ENCODE measurements at regions not wholly inside any gene's neighbourhood (a gene's known extent, or its start where the extent isn't known, plus 50 kb on each side); places are given as distances from the start of the nearest gene placed in this dataset.

DNA sequence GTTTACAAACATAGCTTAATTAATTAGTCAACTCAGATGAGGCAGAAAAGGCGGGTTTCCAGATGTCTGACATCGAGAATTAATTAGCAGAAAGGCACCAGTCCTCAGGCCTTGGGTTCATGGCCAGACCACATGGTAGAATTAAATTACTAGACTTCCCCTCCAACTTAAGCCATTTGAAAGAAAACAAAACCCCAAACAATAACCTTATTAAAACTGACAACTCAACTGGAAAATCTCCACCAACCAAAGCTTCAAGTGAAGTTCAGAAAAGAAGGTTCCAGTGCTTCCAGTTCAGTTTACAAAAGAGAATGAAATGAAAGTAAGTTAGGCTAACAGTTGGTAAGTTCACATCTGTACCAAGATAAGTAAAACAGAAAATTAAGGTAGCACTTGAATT lies 349.5 kb downstream of the GRIN2B start:
- CTCF ChIA-PET = no interaction called here
- DNase-seq (ENCODE audit: low read depth, low spot score) = no peak
- POLR2A ChIA-PET = no interaction called here
- no peak overlapping the region for H3K4me3 ChIP-seq (ENCODE audit: low read depth, low read length)
- TF ChIP-seq, protein P1, sequence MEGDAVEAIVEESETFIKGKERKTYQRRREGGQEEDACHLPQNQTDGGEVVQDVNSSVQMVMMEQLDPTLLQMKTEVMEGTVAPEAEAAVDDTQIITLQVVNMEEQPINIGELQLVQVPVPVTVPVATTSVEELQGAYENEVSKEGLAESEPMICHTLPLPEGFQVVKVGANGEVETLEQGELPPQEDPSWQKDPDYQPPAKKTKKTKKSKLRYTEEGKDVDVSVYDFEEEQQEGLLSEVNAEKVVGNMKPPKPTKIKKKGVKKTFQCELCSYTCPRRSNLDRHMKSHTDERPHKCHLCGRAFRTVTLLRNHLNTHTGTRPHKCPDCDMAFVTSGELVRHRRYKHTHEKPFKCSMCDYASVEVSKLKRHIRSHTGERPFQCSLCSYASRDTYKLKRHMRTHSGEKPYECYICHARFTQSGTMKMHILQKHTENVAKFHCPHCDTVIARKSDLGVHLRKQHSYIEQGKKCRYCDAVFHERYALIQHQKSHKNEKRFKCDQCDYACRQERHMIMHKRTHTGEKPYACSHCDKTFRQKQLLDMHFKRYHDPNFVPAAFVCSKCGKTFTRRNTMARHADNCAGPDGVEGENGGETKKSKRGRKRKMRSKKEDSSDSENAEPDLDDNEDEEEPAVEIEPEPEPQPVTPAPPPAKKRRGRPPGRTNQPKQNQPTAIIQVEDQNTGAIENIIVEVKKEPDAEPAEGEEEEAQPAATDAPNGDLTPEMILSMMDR (IDR thresholded peaks at IDR 0.05; ENCODE audit: insufficient read depth, low read length, missing control alignments) = no peak

DNA sequence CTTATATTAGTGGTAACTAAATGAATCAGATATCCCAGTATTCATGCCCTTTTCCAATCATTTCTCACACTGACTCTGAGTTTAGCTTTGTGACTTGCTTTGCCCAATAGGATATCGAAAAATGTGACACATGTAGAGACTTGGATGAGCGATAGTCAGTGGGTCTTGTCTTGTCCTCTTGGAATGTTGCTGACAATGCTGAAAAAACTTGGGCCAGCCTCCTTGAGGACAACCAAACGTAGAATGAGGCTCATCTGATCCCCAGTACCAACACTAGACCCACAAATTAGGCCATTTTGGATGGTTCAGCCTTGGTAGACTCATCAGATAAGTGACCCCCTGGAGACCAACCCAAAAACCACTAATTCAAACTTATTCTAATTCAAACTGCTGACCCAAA lies 351.0 kb downstream of the GRIN2B start:
- CTCF ChIA-PET = no interaction called here
- POLR2A ChIA-PET = no interaction called here
- TF ChIP-seq, protein P1 (IDR thresholded peaks at IDR 0.05; ENCODE audit: insufficient read depth, low read length, missing control alignments) = no peak
- H3K4me3 ChIP-seq (ENCODE audit: low read depth, low read length) = no peak overlapping the region
- no peak for DNase-seq (ENCODE audit: low read depth, low spot score)

DNA sequence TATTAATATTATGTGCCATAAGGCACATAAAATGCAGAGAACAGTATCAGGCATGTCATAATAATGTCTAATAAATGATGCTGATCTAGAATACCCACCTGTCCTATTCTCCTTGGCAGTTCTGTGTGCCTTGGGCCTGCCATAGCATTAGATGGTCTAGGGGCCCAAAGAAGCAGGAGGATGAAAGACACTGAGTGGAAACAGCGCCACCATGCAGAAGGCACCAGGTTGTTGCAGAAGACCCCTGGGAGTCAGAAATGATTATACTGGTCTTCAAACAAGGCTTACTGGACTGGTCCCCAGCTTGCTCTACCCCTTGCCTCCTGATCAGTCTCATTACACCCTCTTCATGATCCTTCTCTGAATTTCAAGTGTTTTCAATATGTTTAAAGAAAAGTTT lies 353.3 kb downstream of the GRIN2B start:
- CTCF ChIA-PET = no interaction called here

DNA sequence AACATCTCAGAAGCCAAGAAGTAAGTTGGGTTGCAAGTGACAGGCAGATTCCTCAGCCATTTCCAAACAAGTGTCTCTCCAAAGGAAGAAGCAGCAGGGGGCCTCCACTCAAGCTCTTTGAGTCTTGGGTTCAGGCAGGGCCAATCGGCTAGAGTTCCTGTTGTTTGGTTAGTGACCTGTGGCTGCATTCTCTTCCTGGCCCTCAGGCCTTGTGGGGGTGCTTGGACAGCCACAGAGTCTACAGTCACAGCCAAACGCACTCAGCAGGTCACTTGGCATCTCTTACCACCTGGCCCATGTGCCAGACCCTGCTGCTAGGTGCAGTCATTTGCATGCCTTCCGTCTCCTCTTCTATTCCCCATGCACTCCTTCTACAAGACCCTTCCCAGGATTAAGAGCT lies 353.9 kb downstream of the GRIN2B start:
- no peak for DNase-seq (ENCODE audit: low read depth, low spot score)
- no peak overlapping the region for H3K4me3 ChIP-seq (ENCODE audit: low read depth, low read length)
- CTCF ChIA-PET = no interaction called here
- POLR2A ChIA-PET = no interaction called here
- TF ChIP-seq, protein P1 (IDR thresholded peaks at IDR 0.05; ENCODE audit: insufficient read depth, low read length, missing control alignments) = no peak

More for the DNA sequence above, 353.3 kb downstream of the GRIN2B start:
- no peak for DNase-seq (ENCODE audit: low read depth, low spot score)
- POLR2A ChIA-PET = no interaction called here
- TF ChIP-seq, protein P1 (IDR thresholded peaks at IDR 0.05; ENCODE audit: insufficient read depth, low read length, missing control alignments) = no peak
- H3K4me3 ChIP-seq (ENCODE audit: low read depth, low read length) = no peak overlapping the region

DNA sequence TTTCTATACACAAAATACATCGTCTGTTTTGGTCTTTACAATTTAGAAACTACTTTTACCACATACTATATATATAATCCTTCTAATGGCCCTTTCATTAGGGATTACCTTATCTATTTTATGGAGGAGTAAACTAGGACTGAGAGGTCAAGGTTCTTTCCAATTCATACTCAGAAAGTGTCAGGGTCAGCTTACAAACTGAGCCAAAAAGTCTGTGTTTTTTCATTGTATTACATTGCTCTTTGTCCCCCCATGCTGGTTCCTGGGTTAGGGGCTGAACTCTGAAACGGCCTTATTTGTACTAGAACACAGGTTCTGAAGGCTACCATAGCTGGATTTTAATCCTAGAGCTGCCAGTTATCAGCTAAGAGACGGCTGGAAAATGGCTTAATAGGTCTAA lies 368.1 kb downstream of the GRIN2B start:
- no peak for DNase-seq (ENCODE audit: low read depth, low spot score)
- TF ChIP-seq, protein P1 (IDR thresholded peaks at IDR 0.05; ENCODE audit: insufficient read depth, low read length, missing control alignments) = no peak
- POLR2A ChIA-PET = no interaction called here
- CTCF ChIA-PET = interaction anchor here (0.9 kb wide), 1 partner anchor 8 kb away, joined by 3 read pairs; no protein-coding TSS in a partner anchor
- no peak overlapping the region for H3K4me3 ChIP-seq (ENCODE audit: low read depth, low read length)

DNA sequence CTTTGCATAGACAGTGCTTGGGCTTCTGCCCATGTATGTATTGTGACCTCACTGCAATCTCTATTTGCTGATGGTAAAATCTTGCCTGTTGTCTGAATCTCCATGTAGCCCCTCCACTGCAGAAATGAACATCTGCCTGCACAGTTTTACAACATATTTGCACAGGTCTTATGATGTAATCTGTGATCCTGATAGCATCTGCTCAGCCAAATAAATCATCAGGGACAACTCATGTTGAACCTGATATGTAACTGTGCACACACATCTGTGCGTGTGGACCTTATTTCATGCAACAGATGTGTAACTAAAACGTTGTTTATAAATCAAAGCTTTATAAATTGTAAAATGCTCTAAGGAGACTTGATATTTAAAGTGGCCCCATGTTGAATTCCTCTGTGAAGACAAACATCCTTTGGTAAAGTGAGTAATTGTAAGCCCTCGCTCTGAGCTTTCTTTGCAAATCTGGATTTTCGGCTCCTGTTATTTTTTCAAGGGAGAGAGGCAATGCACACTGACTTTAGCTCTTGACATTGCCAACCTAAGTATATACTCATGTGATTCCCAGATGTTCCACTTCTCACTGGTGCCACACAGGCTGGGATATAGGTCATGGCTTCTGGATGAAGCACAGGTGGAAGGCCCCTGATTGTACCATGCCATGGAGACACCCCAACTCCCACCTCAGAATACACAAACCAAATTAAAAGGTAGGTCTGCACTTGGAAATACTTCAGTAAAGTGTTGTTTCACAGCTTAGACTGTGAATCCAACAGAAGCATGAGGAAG lies 371.3 kb downstream of the GRIN2B start:
- ChIA-PET CTCF (no interaction called here), POLR2A (no interaction called here)
- TF ChIP-seq, protein P1 (IDR thresholded peaks at IDR 0.05; ENCODE audit: insufficient read depth, low read length, missing control alignments) = no peak
- no peak for DNase-seq (ENCODE audit: low read depth, low spot score)
- H3K4me3 ChIP-seq (ENCODE audit: low read depth, low read length) = no peak overlapping the region
